Stomach (tissue), 4 donors: ENCODE measurements at regions not wholly inside any gene's neighbourhood (a gene's known extent, or its start where the extent isn't known, plus 50 kb on each side); places are given as distances from the start of the nearest gene placed in this dataset.

Source experiments
- CTCF ChIP-seq, 7 experiments: fragments of 450-650 bp in 4 of 7; fragments of 200-600 bp in 3 of 7; sonication (generic) in 3 of 7; IDR thresholded peaks; one replicate each; pipeline ENCODE4 v1.5.1; 2016 to 2019; ENCODE audit warnings: antibody characterized with exemption in 7 of 7, control low read depth in 2 of 7, mild to moderate bottlenecking in 1 of 7
- EP300 ChIP-seq: sonication (generic); formaldehyde crosslinking; IDR thresholded peaks from one replicate; pipeline ENCODE4 v1.6.1; 2017; ENCODE audit warnings: antibody characterized with exemption
- POLR2A ChIP-seq, 4 donors: fragments of 450-650 bp; IDR thresholded peaks; one replicate each; pipeline ENCODE4 v1.6.1; 2016; ENCODE audit warnings: antibody characterized with exemption in 4 of 4, control low read depth in 2 of 4, mild to moderate bottlenecking in 1 of 4, moderate library complexity in 1 of 4

DNA sequence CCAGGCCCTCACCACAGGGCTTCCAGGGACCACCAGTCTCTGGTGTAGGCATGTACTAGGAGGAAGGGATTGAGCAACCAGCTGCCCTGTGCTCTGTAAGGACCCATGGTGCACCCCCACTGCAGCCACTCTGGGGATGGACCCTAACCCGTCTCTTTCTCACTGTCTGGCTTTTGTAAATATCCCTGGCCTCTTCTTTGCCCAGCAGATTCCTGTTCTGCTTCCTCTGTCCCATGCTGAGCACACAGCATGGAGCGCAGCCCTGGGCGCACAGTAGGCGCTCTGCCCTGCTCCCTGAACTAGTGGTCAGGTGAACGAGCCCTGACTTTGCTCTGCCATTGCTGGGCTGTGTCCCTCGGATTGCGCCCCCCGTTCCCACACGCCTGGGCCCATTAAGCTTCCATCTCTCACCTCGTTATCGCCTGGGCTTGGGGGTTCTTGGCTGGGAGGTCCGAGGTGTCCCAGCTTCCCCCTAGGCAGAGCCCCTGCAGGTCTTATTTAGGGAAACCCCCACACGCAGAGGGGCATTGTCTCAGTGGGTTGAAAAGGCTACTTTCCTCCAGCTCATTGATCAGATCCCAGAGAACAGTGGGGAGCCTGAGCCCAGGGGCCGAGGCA, 162.1 kb downstream of the MYCN start:
- no peak for TF ChIP-seq CTCF (IDR thresholded peaks at IDR 0.05)
- no peak for TF ChIP-seq POLR2A (IDR thresholded peaks at IDR 0.05)
- TF ChIP-seq EP300 = no peak
